Fibroblast of skin of back (primary cell): ENCODE measurements at regions not wholly inside any gene's neighbourhood (a gene's known extent, or its start where the extent isn't known, plus 50 kb on each side); places are given as distances from the start of the nearest gene placed in this dataset.

Experiments
- DNase-seq: peaks from one replicate; pipeline ENCODE4 v3.0.0-alpha.2; 2013

DNA sequence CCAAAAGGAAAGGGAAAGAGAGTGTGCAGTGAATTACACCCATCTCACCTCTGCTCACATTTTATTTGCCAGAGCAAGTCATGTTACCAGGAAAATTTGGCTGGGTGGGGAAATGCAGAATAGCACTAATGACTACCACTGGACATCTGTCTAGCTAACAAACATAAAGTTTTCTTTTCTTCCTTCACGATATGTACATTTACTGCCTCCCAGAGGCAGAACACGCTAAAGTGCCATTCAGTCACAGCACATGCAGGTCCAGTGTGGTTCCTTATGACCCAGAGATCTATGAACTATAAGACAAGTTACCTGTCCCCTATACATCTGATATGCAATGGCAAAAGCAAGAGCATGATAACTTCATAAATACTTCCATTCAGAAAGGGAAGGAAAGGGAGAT, 194.1 kb downstream of the OGFRL1 start:
- DNase-seq: no peak

DNA sequence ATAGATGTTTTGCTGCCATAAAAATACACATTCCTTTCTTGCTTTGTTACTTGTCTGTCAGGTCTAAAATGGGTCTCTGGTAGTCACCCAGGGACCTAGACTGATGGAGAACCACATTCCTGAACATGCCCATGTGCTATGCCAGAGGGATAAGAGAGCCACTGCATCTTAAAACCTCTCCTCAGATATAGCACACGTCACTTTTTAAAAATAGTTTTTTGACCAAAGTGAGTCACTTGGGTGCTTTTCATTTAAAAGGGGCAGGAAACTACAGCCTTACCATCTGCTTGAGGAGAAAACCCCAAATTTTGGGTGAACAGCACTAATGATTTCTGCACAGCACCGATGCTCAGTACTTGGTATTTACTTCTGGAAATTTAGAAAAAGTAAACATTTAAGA, 197.8 kb downstream of the OGFRL1 start:
- peak; percentile 63 for DNase-seq

- DNase-seq: no peak
Measured at GRCh38 chr6:71488186-71488585, 199.6 kb downstream of the OGFRL1 start.

DNA sequence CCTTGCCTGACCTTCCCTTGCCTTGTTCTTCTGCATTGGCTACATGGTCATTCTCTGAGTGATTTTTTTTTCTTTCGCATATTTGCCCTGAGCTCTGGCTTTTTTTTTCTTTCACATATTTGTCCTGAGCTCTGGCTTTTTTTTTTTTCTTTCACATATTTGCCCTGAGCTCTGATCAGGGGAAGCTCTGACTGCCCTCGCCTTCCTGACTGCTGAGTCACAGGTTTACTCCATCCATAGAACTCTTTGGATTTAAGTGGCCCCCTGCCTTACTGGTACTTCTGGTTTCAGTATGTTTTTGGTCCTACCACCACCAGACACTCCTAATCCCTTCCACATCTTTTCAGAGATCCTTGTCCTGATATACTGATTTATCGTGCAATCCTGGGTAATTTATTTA, 201.1 kb downstream of the OGFRL1 start:
- peak; percentile 95 for DNase-seq

DNA sequence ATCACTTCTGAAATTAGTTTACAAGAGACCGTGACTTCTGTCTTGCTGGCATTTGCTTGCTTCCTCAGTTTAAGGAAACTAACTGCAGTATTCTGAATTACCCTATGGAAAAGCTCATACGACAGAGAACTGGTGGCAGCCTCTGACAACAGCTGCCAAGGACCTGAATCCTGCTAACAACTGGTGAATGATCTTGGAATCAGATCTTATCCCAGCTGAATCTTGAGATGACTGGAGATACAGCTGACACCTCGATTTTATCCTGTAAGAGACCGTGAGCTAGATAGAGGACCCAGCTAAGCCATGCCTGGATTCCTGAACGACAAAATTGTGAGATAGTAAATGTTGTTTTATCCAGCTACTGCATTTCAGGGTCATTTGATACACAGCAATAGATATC, 202.3 kb downstream of the OGFRL1 start:
- DNase-seq: no peak

- no peak for DNase-seq
Measured at GRCh38 chr6:71491844-71492243, 203.2 kb downstream of the OGFRL1 start.

DNA sequence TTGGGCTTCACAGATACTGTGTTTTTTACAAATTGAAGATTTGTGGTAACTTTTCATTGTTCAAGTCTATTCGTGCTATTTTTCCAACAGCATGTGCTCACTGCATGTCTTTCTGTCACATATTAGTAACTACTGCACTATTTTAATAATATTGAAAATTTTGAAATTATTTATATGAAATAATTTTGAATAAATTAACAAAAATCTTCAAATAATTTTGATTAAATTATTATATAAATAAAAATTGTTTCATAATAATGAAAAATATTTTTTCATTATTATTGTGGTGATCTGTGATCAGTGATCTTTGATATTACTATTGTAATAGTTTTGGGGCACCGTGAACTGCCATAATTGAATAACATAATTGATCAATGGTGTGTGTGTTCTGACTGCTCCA, 204.1 kb downstream of the OGFRL1 start:
- DNase-seq: no peak

DNA sequence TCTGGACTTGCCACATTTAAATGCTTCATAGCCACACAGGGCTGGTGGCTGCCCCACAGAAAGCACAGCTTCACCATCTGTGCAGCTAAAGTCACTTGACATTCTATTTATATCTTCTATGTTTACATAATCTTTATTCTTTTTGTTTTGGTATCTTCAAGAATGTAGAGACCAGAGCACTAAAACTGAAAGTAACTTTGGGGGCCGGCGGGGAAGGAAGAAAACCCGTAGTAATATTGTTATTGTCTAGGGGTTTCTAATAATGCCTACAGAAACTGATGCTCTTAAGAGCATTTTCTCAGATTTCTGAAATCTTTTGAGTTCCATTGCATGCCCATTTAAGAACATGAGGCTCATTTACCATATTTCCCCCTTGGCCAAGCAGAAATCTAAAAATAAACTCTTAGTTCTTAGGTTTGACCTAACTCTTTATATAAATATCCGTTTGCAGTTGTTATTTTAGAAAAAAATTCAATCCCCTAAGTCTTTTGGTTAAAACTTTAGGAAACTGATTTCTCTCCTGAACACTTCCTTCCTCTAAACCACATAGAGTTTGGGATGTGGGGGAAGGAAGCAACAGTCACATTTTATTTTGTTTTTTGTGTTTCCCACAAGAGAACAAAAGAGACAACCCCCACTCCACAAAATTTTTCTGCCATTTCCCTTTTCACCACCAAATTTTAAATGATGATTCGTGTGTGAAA, 207.6 kb downstream of the OGFRL1 start:
- DNase-seq: peak; percentile 73

GRCh38 chr6:71496722-71497033, 208.1 kb downstream of the OGFRL1 start:
- no peak for DNase-seq

DNA sequence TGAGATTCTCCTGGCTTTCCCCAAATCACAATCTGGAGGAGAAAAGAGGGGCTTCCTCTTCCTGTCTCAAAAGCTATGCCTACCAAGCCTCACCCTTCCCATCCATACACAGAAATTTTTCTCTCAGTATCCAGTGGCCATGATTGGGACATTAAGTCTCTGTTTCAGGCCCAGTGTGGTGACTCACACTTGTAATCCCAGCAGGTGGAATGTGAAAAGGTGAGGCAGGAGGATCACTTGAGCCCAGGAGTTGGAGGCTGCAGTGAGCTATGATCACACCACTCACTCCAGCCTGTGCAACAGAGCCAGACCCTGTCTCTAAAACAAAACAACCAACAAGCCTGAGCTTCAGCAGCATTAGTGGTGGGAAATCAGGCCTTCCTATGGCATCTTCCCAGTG, 210.0 kb downstream of the OGFRL1 start:
- DNase-seq: no peak

DNA sequence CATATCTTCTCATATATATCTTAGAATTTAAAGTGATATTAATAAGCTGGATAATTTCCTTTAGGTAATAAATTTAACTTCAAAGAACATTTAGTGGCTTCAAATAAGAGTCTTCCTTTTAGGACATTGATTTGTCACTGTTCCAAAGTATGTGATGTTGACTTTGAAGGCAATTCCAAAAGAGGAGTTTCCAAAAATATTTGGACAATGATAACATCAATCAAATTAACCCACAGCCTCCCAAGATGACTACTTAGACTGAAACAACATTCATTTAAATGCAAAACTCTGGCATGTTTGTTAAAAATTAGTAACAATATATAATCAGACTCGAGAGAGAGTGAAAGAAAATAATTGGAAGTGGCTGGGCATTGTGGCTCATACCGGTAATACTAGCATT, 211.1 kb downstream of the OGFRL1 start:
- DNase-seq: peak; percentile 40

- DNase-seq: no peak
Measured at GRCh38 chr6:71502168-71502567, 213.6 kb downstream of the OGFRL1 start.

- no peak for DNase-seq
Measured at GRCh38 chr6:71502956-71503355, 214.3 kb downstream of the OGFRL1 start.

DNA sequence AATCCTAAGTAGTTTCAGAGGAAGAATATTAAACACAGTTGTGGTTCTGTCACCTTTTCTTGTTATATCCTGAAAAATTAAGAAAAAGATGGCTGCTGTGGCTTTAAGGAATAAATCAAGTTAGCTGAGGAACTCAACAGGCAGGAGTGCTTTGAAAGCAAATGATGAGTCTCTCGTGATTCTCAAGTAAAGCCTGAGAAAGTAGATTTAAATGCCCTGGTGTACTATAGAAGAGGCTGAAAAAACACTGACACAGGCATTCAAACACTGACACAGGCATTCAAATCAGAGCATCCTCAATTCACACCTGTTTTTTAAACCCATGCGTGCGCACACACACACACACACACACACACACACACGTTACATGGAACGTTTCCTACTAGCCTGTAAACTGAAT, 218.6 kb downstream of the OGFRL1 start:
- DNase-seq: no peak

GRCh38 chr6:71509191-71510005, 220.8 kb downstream of the OGFRL1 start:
- no peak for DNase-seq

DNA sequence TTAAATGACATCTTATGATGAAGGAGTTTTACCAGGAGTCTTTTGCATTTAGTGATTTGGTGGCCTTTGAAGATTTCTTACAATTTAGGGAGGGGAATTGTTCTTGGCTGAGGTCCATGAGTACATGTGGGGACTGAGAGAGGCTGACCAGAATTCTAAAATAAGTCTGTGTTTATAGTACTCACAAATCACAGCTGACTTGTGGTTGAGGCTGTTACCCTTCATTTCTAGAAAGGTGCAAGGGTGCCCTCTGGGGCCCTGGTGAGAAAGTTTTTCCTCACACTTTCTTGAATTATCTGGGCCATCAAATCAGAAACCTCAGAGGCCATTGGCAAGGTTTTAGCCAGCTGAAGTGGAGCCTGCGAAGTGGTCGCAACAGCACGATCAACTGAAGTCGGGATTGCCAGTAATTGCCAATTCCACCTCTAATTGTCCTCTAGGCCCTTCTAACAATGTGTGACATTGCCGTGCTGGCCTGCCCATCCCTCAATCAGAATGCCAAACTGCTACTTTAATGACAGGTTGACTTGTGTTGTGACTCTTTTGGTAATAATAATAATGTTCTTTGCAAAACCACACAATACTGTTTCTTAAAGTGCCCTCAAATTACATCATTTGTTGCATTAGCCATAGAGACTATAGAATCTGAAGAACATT, 221.6 kb downstream of the OGFRL1 start:
- peak; percentile 76 for DNase-seq

DNA sequence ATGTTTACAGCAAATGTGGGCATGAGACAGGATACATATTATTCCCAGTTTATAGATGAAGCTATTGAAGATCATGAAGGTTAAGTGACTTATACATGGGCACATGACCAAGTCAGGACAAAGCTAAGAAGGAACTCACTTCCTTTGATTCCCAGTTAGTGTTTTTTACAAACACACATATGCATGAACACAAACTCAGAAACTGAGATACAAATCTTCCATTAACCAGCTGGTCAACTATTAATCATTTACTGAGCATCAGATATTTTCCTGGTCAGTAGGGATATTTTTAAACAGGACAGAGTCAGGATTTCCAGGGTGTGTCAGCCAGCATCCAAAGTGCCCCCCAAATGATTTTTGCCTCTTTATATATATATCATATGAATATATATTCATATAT, 222.2 kb downstream of the OGFRL1 start:
- no peak for DNase-seq

- DNase-seq: no peak
Measured at GRCh38 chr6:71512256-71512655, 223.6 kb downstream of the OGFRL1 start.

DNA sequence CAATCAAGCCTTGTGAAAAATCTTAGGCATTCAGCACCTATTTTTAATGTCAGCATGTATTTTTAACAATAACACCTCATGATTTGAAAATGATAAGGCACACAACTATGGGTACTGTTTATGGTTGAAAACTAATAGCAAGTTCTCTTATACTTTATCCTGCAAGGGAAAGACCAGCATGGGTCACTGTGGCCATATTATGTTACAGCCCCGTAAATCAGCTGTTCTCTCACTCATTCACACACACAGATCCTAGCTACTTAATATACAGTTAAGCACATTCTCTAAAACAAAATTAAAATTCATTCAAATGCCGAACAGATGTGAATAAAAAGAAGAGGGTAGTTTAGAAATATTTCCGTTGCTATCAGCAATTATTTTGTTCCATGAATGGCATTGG, 224.4 kb downstream of the OGFRL1 start:
- DNase-seq: no peak

DNA sequence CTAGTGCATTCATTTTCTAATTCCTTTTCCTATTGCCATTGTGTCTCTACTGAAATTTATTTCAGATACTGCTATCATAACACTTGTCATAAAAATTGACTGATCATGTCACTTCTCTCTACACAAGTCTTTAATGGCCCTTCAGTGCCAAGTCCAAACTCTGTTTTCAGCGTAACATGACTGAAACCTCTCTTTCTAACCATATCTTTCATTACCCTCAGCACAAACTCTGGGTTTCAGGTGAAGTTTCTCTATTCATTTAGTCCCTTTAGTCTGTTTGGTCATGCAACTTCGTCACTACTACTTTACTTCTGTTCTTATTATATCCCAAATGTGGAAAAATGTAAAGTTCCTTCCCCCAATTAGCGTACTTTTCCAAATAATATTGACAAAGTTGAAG, 234.9 kb downstream of the OGFRL1 start:
- DNase-seq: no peak

- DNase-seq: no peak
Measured at GRCh38 chr6:71524201-71524600, 235.6 kb downstream of the OGFRL1 start.

DNA sequence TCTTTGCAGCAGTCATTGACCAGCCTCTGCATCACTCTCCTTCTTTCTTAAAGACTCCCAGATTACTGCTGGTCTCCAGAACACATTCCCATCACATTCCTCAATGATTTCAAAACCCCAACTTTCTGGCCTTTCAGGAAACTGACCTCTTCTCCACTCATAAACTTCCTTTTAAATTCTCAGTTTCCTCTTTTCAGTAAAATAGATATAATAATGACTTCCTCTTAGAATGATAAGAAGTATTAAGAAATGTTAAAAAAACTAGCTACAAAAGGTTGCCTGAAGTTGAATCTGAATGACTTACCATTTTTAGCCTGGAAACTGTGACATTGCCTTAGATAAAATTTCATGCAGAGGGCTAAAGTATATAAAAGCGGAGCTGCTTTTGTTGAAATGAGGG, 239.3 kb downstream of the OGFRL1 start:
- DNase-seq: no peak

- no peak for DNase-seq
Measured at GRCh38 chr6:71529026-71529425, 240.4 kb downstream of the OGFRL1 start.

DNA sequence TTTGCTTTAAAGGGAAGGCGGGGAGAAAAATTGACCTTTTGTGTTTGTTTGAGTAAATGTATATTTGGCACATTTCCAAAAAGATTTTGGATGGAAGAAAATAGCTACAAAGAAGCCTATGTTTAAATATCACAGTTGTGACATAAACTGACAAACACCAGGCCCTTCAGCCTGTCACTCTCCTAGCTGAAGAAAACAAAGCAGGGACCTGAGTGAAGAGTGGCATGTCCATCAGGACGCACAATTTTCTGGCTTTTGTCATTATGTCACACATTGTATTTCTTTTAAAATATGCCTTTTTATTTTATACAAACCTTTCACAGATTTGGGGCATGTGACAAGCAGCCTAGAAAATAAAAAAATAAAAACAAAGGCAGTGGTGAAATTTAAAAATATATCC, 241.2 kb downstream of the OGFRL1 start:
- no peak for DNase-seq
